Adrenal gland (tissue), 9 donors: ENCODE measurements at regions not wholly inside any gene's neighbourhood (a gene's known extent, or its start where the extent isn't known, plus 50 kb on each side); places are given as distances from the start of the nearest gene placed in this dataset.

Experiments used
- DNase-seq, 7 donors: peaks; one replicate each; pipeline ENCODE4 v3.0.0-alpha.2; 2019 to 2020
- H3K27ac ChIP-seq, 5 donors: fragments of 200-600 bp; sonication (generic) in 4 of 5; 1 replicate in 3 of 5; 2 replicates in 2 of 5; pipeline versions ENCODE4 v1.5.1 to v1.8.0; 2016 to 2020; ENCODE audit warnings: mild to moderate bottlenecking in 1 of 5
- H3K27me3 ChIP-seq: fragments of 200-600 bp; 2 replicates; pipeline ENCODE4 v1.8.0; 2021
- H3K36me3 ChIP-seq, 2 donors: fragments of 200-600 bp; replicated peaks in 1 of 2; 1 replicate in 1 of 2; 2 replicates in 1 of 2; pipeline versions ENCODE4 v1.5.1 to v1.8.0; 2018 to 2022
- H3K4me1 ChIP-seq, 2 donors: fragments of 200-600 bp; replicated peaks in 1 of 2; 1 replicate in 1 of 2; 2 replicates in 1 of 2; pipeline versions ENCODE4 v1.5.1 to v1.8.0; 2018 to 2021
- H3K4me3 ChIP-seq, 4 donors: fragments of 200-600 bp; sonication (generic) in 3 of 4; one replicate each; pipeline ENCODE4 v1.5.1; 2016 to 2018
- H3K9me3 ChIP-seq, 3 donors: fragments of 200-600 bp; sonication (generic) in 1 of 3; replicated peaks in 1 of 3; 1 replicate in 2 of 3; 2 replicates in 1 of 3; pipeline versions ENCODE4 v1.5.1 to v1.8.0; 2016 to 2021
- POLR2A ChIP-seq, 2 donors: fragments of 450-650 bp; IDR thresholded peaks; one replicate each; pipeline ENCODE4 v1.6.1; 2017; ENCODE audit warnings: antibody characterized with exemption in 2 of 2, mild to moderate bottlenecking in 2 of 2, moderate library complexity in 1 of 2
- WGBS, 4 donors: extraction: QIAGEN DNeasy Blood & Tissue Kit in 2 of 4; methylation state at CpG; one replicate each; pipeline versions ENCODE4 v1.1.5 to v1.1.7; 2013 to 2017; 5-methylcytosine and 5-hydroxymethylcytosine counted together
- intact Hi-C, 2 donors: fragments of 100-400 bp; cut with DNase I; formaldehyde crosslinking; loops; one replicate each; pipeline versions ENCODE4 v1.14.1 to v1.15.0; 2022 to 2023
- TF ChIP-seq, protein P1 (sequence below), 6 experiments: fragments of 450-650 bp in 4 of 6; fragments of 200-600 bp in 2 of 6; sonication (generic) in 1 of 6; IDR thresholded peaks; 1 replicate in 5 of 6; 2 replicates in 1 of 6; pipeline versions ENCODE4 v1.5.1 to v1.8.0; 2016 to 2021; ENCODE audit warnings: antibody characterized with exemption in 6 of 6, mild to moderate bottlenecking in 2 of 6, moderate library complexity in 1 of 6
- donor health status: healthy with polysubstance abuse.
- donor health status: Bipolar disorder and iron deficiency.
- donor health status: DM: yes; HTN: yes; CAD: no.
- donor health status: DM: no; HTN: no; CAD: no.
- donor health status: DM: no; HTN: no; CAD: no.

DNA sequence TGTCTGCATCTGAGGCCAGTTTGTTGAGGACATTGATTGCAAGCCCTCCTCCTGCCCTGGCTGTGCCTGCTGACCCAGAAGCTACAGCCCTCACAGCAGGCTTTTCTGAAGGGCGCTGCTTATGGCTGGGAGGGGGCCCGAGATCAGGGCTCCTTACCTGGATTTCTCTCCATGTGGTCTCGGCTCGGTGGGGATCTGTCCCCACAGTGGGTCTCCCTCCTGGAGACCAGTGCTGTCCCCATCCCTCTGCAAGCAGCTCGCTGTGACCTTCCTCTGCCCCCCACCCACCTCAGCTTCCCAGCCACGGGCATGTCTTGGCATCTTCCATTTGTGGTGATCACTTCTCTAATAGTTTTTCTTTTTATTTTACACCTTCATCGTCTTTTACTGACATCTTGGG is 357.9 kb downstream of the IRX2 start:
- Histone ChIP-seq H3K36me3 (no peaks in the 10 kb centered on the region), H3K4me1 (no peaks in the 10 kb centered on the region), H3K27ac (no peak overlapping the region), H3K27me3 (no peaks in the 10 kb centered on the region), H3K4me3 (no peak overlapping the region), H3K9me3 (no peaks in the 10 kb centered on the region)
- WGBS, 4 donors = 74 to 79% (median 77%) methylated on average over 7 of the region's 7 CpGs
- intact Hi-C loops = no loop called here
- DNase-seq = no peak
- TF ChIP-seq, protein P1, sequence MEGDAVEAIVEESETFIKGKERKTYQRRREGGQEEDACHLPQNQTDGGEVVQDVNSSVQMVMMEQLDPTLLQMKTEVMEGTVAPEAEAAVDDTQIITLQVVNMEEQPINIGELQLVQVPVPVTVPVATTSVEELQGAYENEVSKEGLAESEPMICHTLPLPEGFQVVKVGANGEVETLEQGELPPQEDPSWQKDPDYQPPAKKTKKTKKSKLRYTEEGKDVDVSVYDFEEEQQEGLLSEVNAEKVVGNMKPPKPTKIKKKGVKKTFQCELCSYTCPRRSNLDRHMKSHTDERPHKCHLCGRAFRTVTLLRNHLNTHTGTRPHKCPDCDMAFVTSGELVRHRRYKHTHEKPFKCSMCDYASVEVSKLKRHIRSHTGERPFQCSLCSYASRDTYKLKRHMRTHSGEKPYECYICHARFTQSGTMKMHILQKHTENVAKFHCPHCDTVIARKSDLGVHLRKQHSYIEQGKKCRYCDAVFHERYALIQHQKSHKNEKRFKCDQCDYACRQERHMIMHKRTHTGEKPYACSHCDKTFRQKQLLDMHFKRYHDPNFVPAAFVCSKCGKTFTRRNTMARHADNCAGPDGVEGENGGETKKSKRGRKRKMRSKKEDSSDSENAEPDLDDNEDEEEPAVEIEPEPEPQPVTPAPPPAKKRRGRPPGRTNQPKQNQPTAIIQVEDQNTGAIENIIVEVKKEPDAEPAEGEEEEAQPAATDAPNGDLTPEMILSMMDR (IDR thresholded peaks at IDR 0.05) = no peak
- TF ChIP-seq POLR2A (IDR thresholded peaks at IDR 0.05) = no peak

DNA sequence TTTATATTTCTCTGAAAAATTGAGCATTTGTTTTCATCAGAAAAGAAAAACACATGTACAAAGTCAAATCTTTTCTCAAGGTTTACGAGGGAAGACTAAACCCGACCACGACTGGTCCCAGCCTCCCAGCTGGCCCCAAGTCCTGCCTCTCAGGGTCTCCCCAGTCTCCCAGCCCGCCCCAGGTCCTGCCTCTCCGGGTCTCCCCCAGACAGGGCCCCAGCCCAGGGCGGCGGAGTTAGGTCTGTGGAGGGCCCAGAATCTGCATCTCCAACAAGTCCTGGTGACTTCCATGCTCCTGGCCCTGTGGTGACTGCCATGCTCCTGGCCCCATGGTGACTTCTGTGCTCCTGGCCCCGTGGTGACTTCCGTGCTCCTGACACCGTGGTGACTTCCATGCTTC is 359.9 kb downstream of the IRX2 start:
- DNase-seq = no peak
- no peak overlapping the region for H3K4me3 ChIP-seq
- no peak overlapping the region for H3K27ac ChIP-seq
- intact Hi-C loops = no loop called here
- TF ChIP-seq, protein P1 (IDR thresholded peaks at IDR 0.05) = no peak
- no peak for TF ChIP-seq POLR2A (IDR thresholded peaks at IDR 0.05)
- H3K27me3 ChIP-seq = no peaks in the 10 kb centered on the region
- H3K9me3 ChIP-seq = no peaks in the 10 kb centered on the region
- no peaks in the 10 kb centered on the region for H3K4me1 ChIP-seq
- WGBS, 4 donors = 76 to 78% (median 77%) methylated on average over 9 to 10 of the region's 10 CpGs
- H3K36me3 ChIP-seq = no peaks in the 10 kb centered on the region

DNA sequence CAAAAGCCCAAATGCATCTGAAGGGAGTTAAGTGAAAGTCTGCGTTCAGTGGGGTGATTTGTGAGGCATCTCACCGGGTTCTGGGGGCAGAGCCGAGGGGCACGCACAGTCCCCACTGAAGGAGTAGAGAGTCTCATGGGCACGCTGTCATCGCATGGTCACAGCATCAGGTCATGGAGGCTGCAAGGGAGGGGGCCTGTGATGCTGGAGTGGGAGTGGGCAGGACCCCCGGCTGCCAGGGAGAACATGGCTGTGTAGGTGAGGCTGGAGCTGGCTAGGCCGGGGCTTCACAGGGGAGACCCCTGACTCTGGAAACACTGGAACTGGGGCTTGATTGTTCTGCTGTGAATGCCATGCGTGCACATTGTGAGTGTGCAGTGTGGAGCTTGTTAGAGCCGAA is 360.5 kb downstream of the IRX2 start:
- 79 to 85% (median 81%) methylated on average over 9 to 10 of the region's 10 CpGs for WGBS, 4 donors
- intact Hi-C loops = no loop called here
- DNase-seq = no peak
- Histone ChIP-seq H3K27ac (no peak overlapping the region), H3K4me3 (no peak overlapping the region), H3K9me3 (no peaks in the 10 kb centered on the region), H3K27me3 (no peaks in the 10 kb centered on the region), H3K4me1 (no peaks in the 10 kb centered on the region), H3K36me3 (no peaks in the 10 kb centered on the region)
- TF ChIP-seq, protein P1 (IDR thresholded peaks at IDR 0.05) = no peak
- no peak for TF ChIP-seq POLR2A (IDR thresholded peaks at IDR 0.05)

DNA sequence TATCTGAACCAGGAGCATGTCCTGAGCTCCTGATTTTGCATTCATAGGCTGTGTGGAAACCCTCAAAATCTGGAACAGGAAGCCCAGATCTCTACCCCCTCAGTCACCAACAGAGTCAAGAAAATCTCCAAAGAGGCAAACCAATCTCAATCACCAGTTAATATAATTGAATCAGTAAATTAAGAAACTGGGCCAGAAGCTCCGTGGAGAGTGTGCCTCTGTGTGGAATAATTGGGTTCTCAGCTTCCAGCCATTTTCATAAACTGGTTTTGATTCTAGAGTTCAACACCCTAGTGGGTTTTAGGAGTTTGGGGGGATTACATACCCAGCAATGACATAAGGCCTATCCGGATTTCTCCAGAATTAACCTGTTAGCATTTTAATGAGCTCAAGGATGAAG is 362.9 kb downstream of the IRX2 start:
- WGBS, 4 donors = 68 to 82% (median 75%) methylated on average over 2 of the region's 2 CpGs
- intact Hi-C loops = no loop called here
- Histone ChIP-seq H3K4me1 (no peaks in the 10 kb centered on the region), H3K4me3 (no peak overlapping the region), H3K27me3 (no peaks in the 10 kb centered on the region), H3K27ac (no peak overlapping the region), H3K9me3 (no peaks in the 10 kb centered on the region), H3K36me3 (no peaks in the 10 kb centered on the region)
- DNase-seq = no peak
- TF ChIP-seq, protein P1 (IDR thresholded peaks at IDR 0.05) = no peak
- TF ChIP-seq POLR2A (IDR thresholded peaks at IDR 0.05) = no peak
